KMS-11 (cell line): ENCODE measurements at regions not wholly inside any gene's neighbourhood (a gene's known extent, or its start where the extent isn't known, plus 50 kb on each side); places are given as distances from the start of the nearest gene placed in this dataset.

ENCODE experiments used
- H2AFZ ChIP-seq: fragments of 200-600 bp; sonication (generic); 2 replicates; pipeline ENCODE4 v1.6.1; 2016; ENCODE audit warnings: antibody characterized with exemption, mixed run types, low read depth
- H3K27ac ChIP-seq: fragments of 200-600 bp; sonication (generic); 2 replicates; pipeline ENCODE4 v1.6.1; 2016; ENCODE audit warnings: mild to moderate bottlenecking, mixed run types
- H3K27me3 ChIP-seq: fragments of 200-600 bp; sonication (generic); 2 replicates; pipeline ENCODE4 v1.6.1; 2017; ENCODE audit warnings: mild to moderate bottlenecking, low read depth, mixed run types, moderate library complexity; ENCODE audit not compliant: insufficient read depth
- H3K36me3 ChIP-seq: fragments of 200-600 bp; sonication (generic); 2 replicates; pipeline ENCODE4 v1.6.1; 2017; ENCODE audit warnings: mild to moderate bottlenecking, mixed run types; ENCODE audit not compliant: insufficient read depth
- H3K4me1 ChIP-seq: fragments of 200-600 bp; sonication (generic); 2 replicates; pipeline ENCODE4 v1.6.1; 2016; ENCODE audit warnings: mild to moderate bottlenecking, low read depth, mixed run types; ENCODE audit not compliant: poor library complexity, severe bottlenecking
- H3K4me2 ChIP-seq: fragments of 200-600 bp; sonication (generic); 2 replicates; pipeline ENCODE4 v1.7.0; 2016; ENCODE audit warnings: mild to moderate bottlenecking, mixed run types
- H3K4me3 ChIP-seq: fragments of 200-600 bp; sonication (generic); IDR thresholded peaks from 2 replicates; pipeline ENCODE4 v1.6.1; 2017; ENCODE audit warnings: low read depth, low read length, mixed read lengths; ENCODE audit not compliant: insufficient read depth
- H3K79me2 ChIP-seq: fragments of 200-600 bp; sonication (generic); 2 replicates; pipeline ENCODE4 v1.6.1; 2016; ENCODE audit warnings: low read depth, mixed run types; ENCODE audit not compliant: insufficient read depth
- H3K9ac ChIP-seq: fragments of 200-600 bp; sonication (generic); 2 replicates; pipeline ENCODE4 v1.6.1; 2016; ENCODE audit warnings: mild to moderate bottlenecking, mixed run types
- H4K20me1 ChIP-seq: fragments of 200-600 bp; sonication (generic); 2 replicates; pipeline ENCODE4 v1.6.1; 2016; ENCODE audit warnings: mild to moderate bottlenecking, mixed run types; ENCODE audit not compliant: insufficient read depth
- CTCF ChIP-seq: fragments of 200-600 bp; sonication (generic); conservative IDR thresholded peaks from 2 replicates; pipeline ENCODE4 v1.6.1; 2017; ENCODE audit warnings: low read depth, mild to moderate bottlenecking, antibody characterized with exemption, low read length, moderate library complexity, mixed read lengths

GRCh38 chr14:97104029-97104428, 306.8 kb downstream of the VRK1 start:
- Histone ChIP-seq H3K27me3 (no peaks in the 10 kb centered on the region), H4K20me1 (no peaks in the 10 kb centered on the region), H3K9ac (no peak overlapping the region), H3K4me3 (no peak overlapping the region), H3K4me1 (no peaks in the 10 kb centered on the region), H3K79me2 (no peaks in the 10 kb centered on the region), H2AFZ (no peak overlapping the region), H3K27ac (no peak overlapping the region), H3K36me3 (no peaks in the 10 kb centered on the region), H3K4me2 (no peak overlapping the region)
- TF ChIP-seq CTCF: no peak

- Histone ChIP-seq H3K27ac (no peak overlapping the region), H3K4me3 (no peak overlapping the region), H3K36me3 (no peaks in the 10 kb centered on the region), H4K20me1 (no peaks in the 10 kb centered on the region), H3K4me2 (no peak overlapping the region), H3K4me1 (no peaks in the 10 kb centered on the region), H3K27me3 (no peaks in the 10 kb centered on the region), H3K79me2 (no peaks in the 10 kb centered on the region), H3K9ac (no peak overlapping the region), H2AFZ (no peak overlapping the region)
- no peak for TF ChIP-seq CTCF
Measured at GRCh38 chr14:97106166-97106565, 309.0 kb downstream of the VRK1 start.

DNA sequence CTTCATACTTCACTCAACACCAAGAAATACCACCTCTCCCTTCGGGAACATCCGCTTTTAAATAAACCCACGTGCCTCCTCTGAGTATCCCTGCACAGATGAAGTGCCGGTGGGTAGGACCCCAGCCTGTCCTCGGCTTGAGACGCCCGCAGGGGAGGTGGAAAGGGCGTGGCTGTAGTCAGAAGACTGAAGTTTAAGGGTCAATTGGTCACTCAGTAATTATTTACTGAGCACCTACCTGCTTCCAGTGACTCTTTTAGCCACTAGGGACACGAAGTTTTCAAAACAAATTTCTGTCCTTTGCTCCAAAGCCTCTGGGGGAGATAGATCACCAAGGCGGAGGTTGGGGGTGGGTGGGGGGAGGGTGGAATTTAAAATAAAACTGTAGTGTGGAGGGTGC, 309.4 kb downstream of the VRK1 start:
- no peaks in the 10 kb centered on the region for H3K79me2 ChIP-seq
- H2AFZ ChIP-seq: no peak overlapping the region
- no peak for TF ChIP-seq CTCF
- H3K4me2 ChIP-seq: no peak overlapping the region
- no peaks in the 10 kb centered on the region for H4K20me1 ChIP-seq
- no peaks in the 10 kb centered on the region for H3K27me3 ChIP-seq
- no peak overlapping the region for H3K27ac ChIP-seq
- H3K4me1 ChIP-seq: no peaks in the 10 kb centered on the region
- H3K36me3 ChIP-seq: no peaks in the 10 kb centered on the region
- no peak overlapping the region for H3K9ac ChIP-seq
- H3K4me3 ChIP-seq: no peak overlapping the region

DNA sequence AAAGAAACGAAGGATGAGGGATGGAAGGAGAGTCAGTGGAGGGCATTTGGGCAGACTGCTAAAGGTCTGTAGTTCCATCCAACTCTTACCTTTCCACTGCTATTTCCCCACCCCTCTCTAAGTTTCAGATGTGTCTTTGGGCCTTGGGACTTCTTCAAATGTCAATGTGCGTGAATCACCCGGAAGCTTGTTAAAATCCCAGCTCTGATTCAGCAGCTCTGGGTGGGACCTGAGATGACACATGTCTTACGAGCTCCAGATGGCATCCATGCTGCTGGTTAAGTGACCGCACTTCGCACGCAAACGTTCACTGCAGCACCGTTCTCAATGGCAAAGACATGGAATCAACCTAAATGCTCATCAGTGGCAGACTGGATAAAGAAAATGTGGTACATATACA, 309.9 kb downstream of the VRK1 start:
- Histone ChIP-seq H3K79me2 (no peaks in the 10 kb centered on the region), H3K4me2 (no peak overlapping the region), H3K27ac (no peak overlapping the region), H3K4me3 (no peak overlapping the region), H3K27me3 (no peaks in the 10 kb centered on the region), H2AFZ (no peak overlapping the region), H4K20me1 (no peaks in the 10 kb centered on the region), H3K4me1 (no peaks in the 10 kb centered on the region), H3K36me3 (no peaks in the 10 kb centered on the region), H3K9ac (no peak overlapping the region)
- no peak for TF ChIP-seq CTCF

GRCh38 chr14:97107760-97108159, 310.6 kb downstream of the VRK1 start:
- no peaks in the 10 kb centered on the region for H4K20me1 ChIP-seq
- no peak overlapping the region for H3K9ac ChIP-seq
- H3K36me3 ChIP-seq: no peaks in the 10 kb centered on the region
- no peaks in the 10 kb centered on the region for H3K4me1 ChIP-seq
- H3K79me2 ChIP-seq: no peaks in the 10 kb centered on the region
- H3K4me2 ChIP-seq: no peak overlapping the region
- H3K27ac ChIP-seq: no peak overlapping the region
- no peak overlapping the region for H2AFZ ChIP-seq
- no peak for TF ChIP-seq CTCF
- no peak overlapping the region for H3K4me3 ChIP-seq
- no peaks in the 10 kb centered on the region for H3K27me3 ChIP-seq
